ENCODE measurements at regions not wholly inside any gene's neighbourhood (a gene's known extent, or its start where the extent isn't known, plus 50 kb on each side); places are given as distances from the start of the nearest gene placed in this dataset.

DNA sequence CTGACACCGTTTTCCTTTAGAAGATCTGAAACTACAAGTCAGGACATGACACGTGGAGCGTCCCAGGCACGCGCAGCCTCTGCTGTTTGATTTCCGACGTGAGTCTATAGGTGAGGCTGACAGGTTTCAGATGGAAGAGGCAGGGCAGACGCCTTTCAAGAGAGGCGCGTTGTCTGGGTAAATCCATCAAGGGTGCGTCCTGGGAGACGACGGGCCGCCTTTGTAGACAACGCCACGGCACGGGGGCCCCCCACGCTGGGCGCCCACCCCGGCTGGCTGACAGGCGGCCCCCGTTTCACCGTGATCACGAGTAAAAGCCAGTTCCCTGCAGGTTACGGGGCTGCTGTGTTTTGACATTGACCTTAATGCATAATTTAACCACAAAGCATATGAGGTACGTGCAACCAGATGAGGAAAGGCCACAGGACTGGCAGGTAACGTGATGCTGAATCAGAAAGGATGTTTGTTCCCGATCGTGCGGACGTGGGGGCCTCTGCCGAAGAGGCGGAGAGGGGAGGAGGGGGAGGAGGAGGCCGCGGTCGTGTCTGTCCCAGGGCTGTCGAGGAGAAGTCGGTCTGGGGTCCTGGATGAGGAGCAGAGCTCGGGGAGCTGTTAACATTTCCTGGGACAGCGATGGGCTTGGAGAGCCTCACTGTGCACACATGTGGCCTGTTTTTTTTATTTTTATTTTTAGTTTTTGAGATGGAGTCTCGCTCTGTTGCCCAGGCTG is 51.1 kb upstream of the PPP2R3B start:
- WGBS (ENCODE audit: extremely low coverage, insufficient read length, low lambda C conversion rate): no CpG with 5 or more reads among the region's 41 CpGs
- Histone ChIP-seq H2BK20ac (ENCODE audit: low read depth, low read length, poor library complexity, severe bottlenecking) (no peak overlapping the region), H4K91ac (ENCODE audit: insufficient read length, low read depth, low read length) (no peak overlapping the region), H3K56ac (ENCODE audit: insufficient read length, low read depth, low read length) (no peak overlapping the region), H3K4me1 (ENCODE audit: insufficient read depth, low read length) (no peaks in the 10 kb centered on the region), H3T11ph (ENCODE audit: low read length) (no peak overlapping the region), H2BK5ac (ENCODE audit: insufficient read length, low read length) (no peak overlapping the region), H2BK12ac (ENCODE audit: insufficient read length, low read depth, low read length) (no peak overlapping the region), H3K23me2 (ENCODE audit: insufficient read length, low read depth, low read length, poor library complexity, severe bottlenecking) (no peaks in the 10 kb centered on the region), H3K23ac (ENCODE audit: insufficient read length, low read depth, low read length) (no peak overlapping the region), H3K4ac (ENCODE audit: low read depth, low read length) (no peak overlapping the region), H3K79me2 (ENCODE audit: insufficient read depth, low read length) (no peaks in the 10 kb centered on the region), H4K5ac (ENCODE audit: insufficient read length, low read depth, low read length) (no peak overlapping the region), H3K79me1 (ENCODE audit: insufficient read depth, low read depth, low read length, poor library complexity, severe bottlenecking) (no peaks in the 10 kb centered on the region), H3K4me2 (ENCODE audit: insufficient read depth, insufficient read length, low read length) (no peak overlapping the region), H2AK5ac (ENCODE audit: insufficient read length, low read length) (no peak overlapping the region), H2AFZ (ENCODE audit: low read length) (no peak overlapping the region), H3K18ac (ENCODE audit: insufficient read length, low read depth, low read length) (no peak overlapping the region), H2BK120ac (ENCODE audit: low read depth, low read length, poor library complexity, severe bottlenecking) (no peak overlapping the region), H4K8ac (replicated peaks; ENCODE audit: insufficient read length, low read depth, low read length) (no peak overlapping the region), H3K27ac (ENCODE audit: insufficient read length, low read depth, low read length) (no peak overlapping the region), H3K27me3 (ENCODE audit: insufficient read depth, low read length) (no peaks in the 10 kb centered on the region), H4K20me1 (ENCODE audit: control insufficient read depth, insufficient read depth, insufficient read length) (no peaks in the 10 kb centered on the region), H3K14ac (ENCODE audit: insufficient read depth, low read length) (no peak overlapping the region), H3K9ac (ENCODE audit: extremely low read depth, insufficient read length, low read length) (no peak overlapping the region), H2BK15ac (ENCODE audit: low read depth, low read length) (no peak overlapping the region), H3K9me3 (ENCODE audit: control insufficient read depth, low read depth, low read length) (no peaks in the 10 kb centered on the region)
- peaks cover 5 to 14% (median 8%) of the 10 kb centered on the region in 3 experiments for H3K36me3 Mint-ChIP-seq (ENCODE audit: insufficient read depth in 1 of 3, low read depth in 3 of 3)
- H3K9me3 Mint-ChIP-seq: peaks cover 7 to 10% of the 10 kb centered on the region in 2 experiments
- no peak for DNase-seq
- H3K27ac Mint-ChIP-seq: no peak overlapping the region; a peak in 1 of 7 replicates
- peaks cover 8 to 9% of the 10 kb centered on the region in 2 experiments for H3K4me1 Mint-ChIP-seq
- TF ChIP-seq, protein P1, sequence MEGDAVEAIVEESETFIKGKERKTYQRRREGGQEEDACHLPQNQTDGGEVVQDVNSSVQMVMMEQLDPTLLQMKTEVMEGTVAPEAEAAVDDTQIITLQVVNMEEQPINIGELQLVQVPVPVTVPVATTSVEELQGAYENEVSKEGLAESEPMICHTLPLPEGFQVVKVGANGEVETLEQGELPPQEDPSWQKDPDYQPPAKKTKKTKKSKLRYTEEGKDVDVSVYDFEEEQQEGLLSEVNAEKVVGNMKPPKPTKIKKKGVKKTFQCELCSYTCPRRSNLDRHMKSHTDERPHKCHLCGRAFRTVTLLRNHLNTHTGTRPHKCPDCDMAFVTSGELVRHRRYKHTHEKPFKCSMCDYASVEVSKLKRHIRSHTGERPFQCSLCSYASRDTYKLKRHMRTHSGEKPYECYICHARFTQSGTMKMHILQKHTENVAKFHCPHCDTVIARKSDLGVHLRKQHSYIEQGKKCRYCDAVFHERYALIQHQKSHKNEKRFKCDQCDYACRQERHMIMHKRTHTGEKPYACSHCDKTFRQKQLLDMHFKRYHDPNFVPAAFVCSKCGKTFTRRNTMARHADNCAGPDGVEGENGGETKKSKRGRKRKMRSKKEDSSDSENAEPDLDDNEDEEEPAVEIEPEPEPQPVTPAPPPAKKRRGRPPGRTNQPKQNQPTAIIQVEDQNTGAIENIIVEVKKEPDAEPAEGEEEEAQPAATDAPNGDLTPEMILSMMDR (conservative IDR thresholded peaks at IDR 0.05): no peak
- H3K4me3 Mint-ChIP-seq: no peak overlapping the region
- peaks cover 36% of the 10 kb centered on the region for H3K27me3 Mint-ChIP-seq (ENCODE audit: low read depth)
